Colon (tissue), 2 donors: ENCODE measurements at regions not wholly inside any gene's neighbourhood (a gene's known extent, or its start where the extent isn't known, plus 50 kb on each side); places are given as distances from the start of the nearest gene placed in this dataset.

Experiments used
- FAIRE-seq: peaks from 2 replicates; lab custom pipeline; 2012; peaks lifted over from hg19 to GRCh38; lab: Jason Lieb, UNC
- donor health status: control.
- donor health status: control.

DNA sequence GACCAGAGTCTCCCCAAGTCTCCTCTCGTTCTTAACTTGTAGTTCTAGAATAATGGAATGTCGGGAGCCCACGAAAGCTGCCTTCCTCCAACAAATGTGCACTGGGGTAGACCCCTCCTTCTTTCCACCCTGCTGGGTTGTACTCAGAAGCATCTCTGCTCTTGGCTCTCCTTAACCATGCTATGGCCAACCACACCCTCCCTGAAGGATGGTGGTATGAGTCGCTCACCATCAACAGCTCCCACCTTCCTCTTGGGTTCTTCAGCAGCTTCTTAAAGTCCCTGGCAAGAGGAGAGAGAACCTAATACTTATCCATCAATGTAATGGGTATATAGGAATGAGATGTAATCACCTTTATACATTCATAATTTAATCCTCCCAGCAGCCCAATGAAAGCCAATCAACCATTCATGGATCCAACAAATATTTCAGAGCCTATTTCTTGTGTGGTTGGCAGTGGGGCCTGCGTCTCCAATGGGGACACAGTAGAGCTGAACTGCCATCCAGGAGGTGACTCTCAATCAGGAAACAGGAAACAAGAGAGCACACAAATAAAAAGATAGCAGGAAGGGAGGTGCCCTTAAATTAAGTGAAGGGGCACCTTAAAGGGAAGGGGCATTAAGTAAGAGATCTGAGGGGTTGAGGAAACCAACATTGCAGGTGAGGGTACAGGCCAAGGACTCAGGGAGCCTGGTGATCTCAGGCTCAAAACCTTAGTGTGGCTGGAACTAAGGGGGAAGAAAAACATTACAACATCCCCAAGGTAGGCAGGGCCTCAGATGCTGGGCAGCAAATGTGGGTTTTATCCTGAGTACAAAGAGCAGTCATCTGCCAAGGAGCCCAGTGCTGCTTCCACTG lies 64.4 kb upstream of the ETS2 start:
- FAIRE-seq: no peak

GRCh38 chr21:38741950-38742256 lies 63.8 kb upstream of the ETS2 start:
- no peak for FAIRE-seq

- no peak for FAIRE-seq
Observed at GRCh38 chr21:38742580-38743260, 63.0 kb upstream of the ETS2 start.

DNA sequence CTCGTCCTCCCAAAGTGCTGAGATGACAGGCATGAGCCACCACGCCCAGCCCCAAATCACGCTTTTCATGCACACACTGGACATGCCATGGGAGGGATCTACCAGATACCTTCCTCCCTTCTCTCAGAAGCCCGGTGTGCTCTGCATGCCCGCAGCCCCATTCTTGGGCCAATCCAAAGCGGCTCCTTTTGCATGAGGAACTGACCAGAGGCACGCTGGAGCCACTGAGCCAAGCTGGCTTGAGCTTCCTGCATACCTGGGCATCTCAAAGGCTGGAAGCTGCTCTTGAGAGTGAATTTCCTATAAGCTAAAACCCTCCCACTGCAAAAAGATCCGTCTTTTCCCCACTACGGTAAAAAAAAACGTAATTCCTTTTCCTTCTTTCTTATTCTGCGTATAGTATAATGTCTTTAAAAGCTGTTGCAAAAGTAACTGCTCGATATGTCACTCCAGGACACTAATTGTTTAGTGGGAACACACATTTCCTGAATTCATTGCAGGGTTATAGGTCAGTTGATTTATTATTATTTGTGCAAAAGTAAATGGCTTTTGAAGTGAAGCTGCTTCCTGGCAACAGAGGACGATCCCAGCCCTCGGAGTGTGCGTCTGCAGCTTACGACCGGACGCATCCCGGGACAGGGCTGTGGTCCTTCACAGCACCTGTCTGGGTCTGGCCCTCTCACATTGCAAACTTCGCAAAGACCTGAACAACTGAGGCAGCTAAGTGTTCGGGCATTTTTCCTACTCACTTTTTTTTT lies 61.8 kb upstream of the ETS2 start:
- no peak for FAIRE-seq

- FAIRE-seq: no peak
Observed at GRCh38 chr21:38744861-38745260, 60.9 kb upstream of the ETS2 start.

- FAIRE-seq: peak; percentile 64
Observed at GRCh38 chr21:38747810-38748209, 57.9 kb upstream of the ETS2 start.

DNA sequence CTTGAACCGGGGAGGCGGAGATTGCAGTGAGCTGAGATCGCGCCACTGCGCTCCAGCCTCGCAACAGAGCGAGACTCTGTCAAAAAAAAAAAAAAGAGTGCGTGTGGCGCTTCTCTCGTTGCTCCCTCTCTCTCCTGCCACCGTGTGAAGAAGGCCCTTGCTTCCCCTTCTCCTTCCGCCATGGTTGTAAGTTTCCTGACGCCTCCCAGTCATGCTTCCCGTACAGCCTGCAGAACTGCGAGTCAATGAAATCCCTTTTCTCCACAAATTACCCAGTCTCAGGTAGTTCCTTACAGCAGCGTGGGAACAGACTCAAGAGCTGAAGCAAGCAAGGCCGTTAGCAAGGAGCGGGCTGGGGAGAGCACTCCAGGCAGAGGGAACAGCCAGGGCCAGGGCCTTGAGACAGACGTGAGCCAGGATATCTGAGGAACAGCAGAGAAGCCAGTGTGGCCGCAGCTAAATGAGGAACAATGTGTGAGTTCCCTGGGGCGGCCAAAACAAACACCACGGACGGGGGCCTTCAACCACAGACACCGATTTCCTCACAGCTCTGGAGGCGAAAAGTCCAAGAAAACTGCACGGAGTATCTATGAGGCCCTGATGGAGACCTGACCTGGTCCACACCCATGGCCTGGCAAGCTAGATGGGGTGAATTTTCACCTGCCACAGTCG lies 54.2 kb upstream of the ETS2 start:
- FAIRE-seq: no peak

GRCh38 chr21:38752051-38752505 lies 53.7 kb upstream of the ETS2 start:
- no peak for FAIRE-seq

- no peak for FAIRE-seq
Observed at GRCh38 chr21:38753114-38753513, 52.6 kb upstream of the ETS2 start.

- no peak for FAIRE-seq
Observed at GRCh38 chr21:38753557-38753971, 52.2 kb upstream of the ETS2 start.
